Skin epidermis (tissue), 12 donors: ENCODE measurements at regions not wholly inside any gene's neighbourhood (a gene's known extent, or its start where the extent isn't known, plus 50 kb on each side); places are given as distances from the start of the nearest gene placed in this dataset.

Experiments used
- H3K27ac ChIP-seq, 21 experiments: fragments of 200-600 bp; sonication (generic) in 11 of 21; one replicate each; pipeline ENCODE4 v1.5.0; 2020; ENCODE audit warnings: mild to moderate bottlenecking in 3 of 21, inconsistent platforms in 2 of 21, moderate library complexity in 2 of 21
- H3K4me3 ChIP-seq, 7 experiments: fragments of 200-600 bp; sonication (generic) in 2 of 7; one replicate each; pipeline ENCODE4 v1.5.0; 2020; ENCODE audit warnings: inconsistent platforms in 2 of 7, mild to moderate bottlenecking in 2 of 7, moderate library complexity in 1 of 7

DNA sequence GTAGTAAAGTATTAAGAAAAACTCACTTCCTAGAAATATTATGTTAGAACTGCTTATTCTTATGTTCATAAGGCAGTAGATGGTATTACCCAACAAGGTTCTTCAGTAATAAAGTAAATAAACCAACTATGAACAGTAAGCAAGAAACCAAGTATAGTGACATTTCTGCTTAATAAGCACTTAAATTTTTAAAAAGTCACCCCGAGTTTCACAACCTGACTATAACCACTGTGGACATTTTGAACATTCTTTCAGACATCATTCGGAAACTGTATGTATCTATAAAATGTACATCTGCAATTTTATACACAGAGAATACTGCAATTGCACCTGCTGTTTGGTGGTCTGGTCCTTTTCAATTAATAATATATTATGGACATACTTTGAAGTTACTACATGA lies 1073.6 kb downstream of the XPNPEP1 start:
- H3K4me3 ChIP-seq = no peak overlapping the region
- H3K27ac ChIP-seq = no peak overlapping the region

DNA sequence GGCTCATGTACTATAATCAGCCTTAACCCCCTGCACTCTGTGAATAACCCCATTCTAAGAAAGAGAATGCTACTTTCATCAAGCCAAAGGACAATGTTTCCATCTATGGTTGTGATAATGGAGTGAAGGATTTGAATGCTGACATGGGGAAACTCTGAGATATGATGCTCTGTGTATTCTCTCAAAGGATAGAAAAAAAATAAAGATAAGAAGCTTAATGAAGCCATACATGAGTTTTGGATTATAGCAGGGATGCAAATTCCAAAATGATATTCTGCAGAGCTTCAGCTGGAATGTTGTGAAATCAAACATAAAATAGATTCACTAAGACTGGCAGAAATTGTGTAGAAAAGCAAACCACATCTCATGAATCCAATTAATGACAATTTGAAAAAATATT lies 1074.1 kb downstream of the XPNPEP1 start:
- no peak overlapping the region for H3K27ac ChIP-seq
- H3K4me3 ChIP-seq = no peak overlapping the region

GRCh38 chr10:108848046-108848445 lies 1075.3 kb downstream of the XPNPEP1 start:
- no peak overlapping the region for H3K27ac ChIP-seq
- H3K4me3 ChIP-seq = no peak overlapping the region

GRCh38 chr10:108840944-108841343 lies 1082.4 kb downstream of the XPNPEP1 start:
- no peak overlapping the region for H3K4me3 ChIP-seq
- no peak overlapping the region for H3K27ac ChIP-seq

- Histone ChIP-seq H3K4me3 (no peak overlapping the region), H3K27ac (no peak overlapping the region)
These were observed 1086.9 kb downstream of the XPNPEP1 start for GRCh38 chr10:108836362-108836761.

DNA sequence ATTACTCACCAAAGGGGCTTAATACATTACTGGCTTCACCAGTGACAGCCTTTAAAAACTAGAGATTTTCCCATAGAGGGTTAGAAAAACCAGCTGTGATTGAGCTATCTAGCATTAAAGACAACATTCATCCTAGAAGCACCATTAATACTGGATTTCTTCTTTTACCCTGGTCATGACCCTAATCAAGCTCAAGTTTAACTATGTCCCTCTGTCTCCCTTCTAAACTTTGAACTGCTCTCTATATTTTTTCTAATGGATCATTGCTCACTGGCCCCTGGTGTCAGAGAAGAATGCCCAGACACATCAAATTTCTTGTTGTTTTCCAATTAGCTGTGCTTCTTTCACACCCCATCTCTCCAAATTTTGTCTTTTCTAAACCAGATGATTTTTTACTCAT lies 1101.3 kb downstream of the XPNPEP1 start:
- no peak overlapping the region for H3K27ac ChIP-seq
- H3K4me3 ChIP-seq = no peak overlapping the region

GRCh38 chr10:108819302-108819701 lies 1104.0 kb downstream of the XPNPEP1 start:
- no peak overlapping the region for H3K27ac ChIP-seq
- no peak overlapping the region for H3K4me3 ChIP-seq

GRCh38 chr10:108817584-108817983 lies 1105.7 kb downstream of the XPNPEP1 start:
- Histone ChIP-seq H3K4me3 (no peak overlapping the region), H3K27ac (no peak overlapping the region)

- Histone ChIP-seq H3K27ac (no peak overlapping the region), H3K4me3 (no peak overlapping the region)
These were observed 1106.2 kb downstream of the XPNPEP1 start for GRCh38 chr10:108817135-108817534.

DNA sequence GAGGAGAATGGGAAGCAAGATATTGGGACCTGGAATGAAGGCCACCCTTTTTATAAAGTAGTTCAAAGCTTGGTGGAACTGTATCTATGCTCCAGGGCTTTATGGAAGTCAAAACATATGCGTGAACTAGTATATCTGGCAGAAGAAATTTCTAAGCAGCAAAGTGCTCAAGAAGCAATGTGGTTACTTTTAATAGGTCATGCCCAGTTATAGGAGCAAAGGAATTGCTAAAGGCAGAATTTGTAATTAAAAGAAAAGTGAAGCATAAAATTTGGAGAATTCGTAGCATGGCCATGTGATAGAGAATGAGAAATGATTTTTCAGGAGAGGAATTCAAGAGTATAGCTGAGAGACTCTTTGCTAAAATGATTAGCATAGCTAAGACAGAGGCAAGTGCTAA lies 1110.4 kb downstream of the XPNPEP1 start:
- H3K4me3 ChIP-seq = no peak overlapping the region
- H3K27ac ChIP-seq = no peak overlapping the region

DNA sequence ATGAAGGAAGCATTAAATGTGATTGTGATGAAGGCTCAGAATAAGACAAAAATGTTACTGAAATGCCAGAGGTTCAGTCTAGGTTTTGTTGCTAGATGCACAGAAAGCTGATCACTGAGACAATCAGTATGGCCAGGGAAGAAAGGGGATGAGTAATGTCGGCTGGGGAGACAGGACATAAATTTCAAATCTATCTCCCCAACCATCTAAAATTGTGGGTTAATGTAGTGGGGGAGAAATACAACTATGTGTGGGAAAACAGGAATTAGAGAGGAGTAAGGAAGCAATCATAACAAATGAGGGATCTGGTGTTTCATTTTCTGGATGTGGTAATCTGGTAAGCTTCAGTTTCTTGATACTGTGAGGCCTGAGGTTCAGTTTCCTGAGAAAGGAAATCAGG lies 1111.0 kb downstream of the XPNPEP1 start:
- Histone ChIP-seq H3K27ac (no peak overlapping the region), H3K4me3 (no peak overlapping the region)

DNA sequence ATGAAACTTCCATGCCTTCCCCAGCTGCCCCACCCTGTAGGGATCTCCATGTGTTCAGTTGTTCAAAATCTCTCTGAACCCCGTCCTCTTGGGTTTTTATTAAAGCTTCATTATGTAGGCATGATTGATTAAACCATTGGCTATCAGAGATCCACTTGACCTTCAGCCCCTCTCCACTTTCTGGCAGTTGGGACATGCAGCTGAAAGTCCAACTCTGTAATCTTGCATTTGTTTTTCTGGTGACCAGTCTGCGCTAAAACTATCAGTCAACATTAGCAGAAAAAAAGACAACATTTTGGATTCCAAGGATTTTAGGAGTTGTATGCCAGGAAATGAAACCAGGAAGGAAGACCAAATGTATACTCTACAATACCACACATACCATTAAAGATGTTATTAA lies 1115.1 kb downstream of the XPNPEP1 start:
- H3K4me3 ChIP-seq = no peak overlapping the region
- H3K27ac ChIP-seq = no peak overlapping the region

DNA sequence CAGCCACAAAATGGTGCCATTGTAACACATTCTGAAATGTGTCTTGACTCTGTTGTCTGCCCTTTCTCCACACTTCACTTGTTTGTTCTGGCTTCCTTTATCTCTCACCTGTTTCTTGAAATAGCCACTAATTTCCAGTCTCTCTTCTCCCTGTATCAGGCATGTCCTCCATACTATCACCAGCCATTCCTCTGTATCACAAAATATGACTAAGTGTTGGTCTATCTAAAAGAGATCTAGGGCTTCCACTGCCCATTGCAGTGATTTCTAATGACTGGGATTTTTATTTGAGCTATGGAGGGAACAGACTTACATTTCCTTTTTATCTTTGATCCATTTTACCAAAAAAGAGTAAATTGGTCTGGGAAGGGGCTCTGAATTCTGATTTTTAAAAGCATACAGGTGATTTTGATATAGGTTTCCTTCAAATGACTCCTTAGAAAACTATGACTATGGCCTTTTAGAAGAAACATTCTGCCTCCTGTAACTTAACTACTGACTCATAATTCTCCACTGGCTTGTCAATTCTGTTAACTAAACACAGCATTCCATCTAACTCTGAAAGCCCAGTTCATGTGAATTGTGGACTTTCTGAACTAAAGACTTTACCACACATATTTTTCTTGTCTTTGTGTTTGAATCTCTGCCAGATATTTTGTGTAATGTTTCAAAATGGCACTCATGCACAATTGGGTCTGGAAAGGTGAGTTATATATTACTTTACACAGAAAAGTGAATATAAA lies 1121.4 kb downstream of the XPNPEP1 start:
- Histone ChIP-seq H3K4me3 (no peak overlapping the region), H3K27ac (no peak overlapping the region)

GRCh38 chr10:108801220-108801619 lies 1122.1 kb downstream of the XPNPEP1 start:
- H3K27ac ChIP-seq = no peak overlapping the region

DNA sequence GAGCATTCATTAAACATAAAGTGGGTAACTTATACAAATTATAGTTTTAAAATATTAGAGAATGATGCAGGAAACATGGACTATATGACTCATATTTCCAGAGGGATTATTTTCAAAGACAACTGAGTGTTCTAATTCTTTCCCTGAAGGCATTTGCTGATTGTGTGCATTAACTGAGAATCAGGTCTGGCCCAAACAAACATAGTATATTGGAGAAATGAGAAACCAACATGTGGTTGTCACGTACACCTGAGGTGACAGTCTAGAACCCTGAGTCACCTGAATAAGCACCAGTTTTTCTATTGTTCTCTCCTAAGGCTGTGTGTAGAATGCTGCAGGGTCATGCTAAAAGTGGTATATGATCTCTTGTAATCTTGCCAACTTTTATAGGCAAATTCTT lies 1125.7 kb downstream of the XPNPEP1 start:
- Histone ChIP-seq H3K27ac (no peak overlapping the region), H3K4me3 (no peak overlapping the region)

More at GRCh38 chr10:108801220-108801619, 1122.1 kb downstream of the XPNPEP1 start:
- no peak overlapping the region for H3K4me3 ChIP-seq

DNA sequence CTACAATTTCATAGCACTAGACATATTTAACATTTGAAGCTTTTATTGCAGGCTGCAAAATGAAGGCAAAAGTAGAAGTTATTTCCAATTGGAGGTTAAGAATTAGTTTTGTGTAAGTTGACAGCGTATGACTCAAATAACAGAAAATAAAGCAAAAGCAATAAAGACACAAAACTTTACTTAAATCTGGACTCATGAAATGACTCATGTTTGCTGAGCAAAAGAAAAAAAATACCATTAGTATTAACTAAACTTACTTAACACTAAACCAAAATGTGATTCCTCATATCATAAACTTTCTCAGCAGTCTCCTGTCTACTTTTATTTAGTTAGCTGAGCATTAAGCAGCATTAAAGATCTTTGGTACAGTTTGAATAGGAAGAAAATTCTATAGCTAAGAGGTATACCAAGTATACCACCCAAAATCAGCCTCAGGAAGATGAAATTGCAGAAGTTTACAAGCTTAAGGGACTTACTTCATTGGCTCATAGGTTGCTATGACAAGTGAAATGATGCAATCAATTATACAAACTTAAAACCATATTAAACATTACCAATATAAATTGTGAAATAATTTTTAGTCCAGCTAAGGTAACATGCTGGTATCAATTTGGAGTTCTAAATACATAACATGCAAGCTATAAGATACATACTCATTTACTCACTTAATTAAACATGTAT lies 1131.4 kb downstream of the XPNPEP1 start:
- H3K27ac ChIP-seq = no peak overlapping the region
- H3K4me3 ChIP-seq = no peak overlapping the region

GRCh38 chr10:108791030-108791429 lies 1132.3 kb downstream of the XPNPEP1 start:
- H3K4me3 ChIP-seq = no peak overlapping the region
- no peak overlapping the region for H3K27ac ChIP-seq

GRCh38 chr10:108789919-108790318 lies 1133.4 kb downstream of the XPNPEP1 start:
- H3K4me3 ChIP-seq = no peak overlapping the region
- H3K27ac ChIP-seq = no peak overlapping the region

DNA sequence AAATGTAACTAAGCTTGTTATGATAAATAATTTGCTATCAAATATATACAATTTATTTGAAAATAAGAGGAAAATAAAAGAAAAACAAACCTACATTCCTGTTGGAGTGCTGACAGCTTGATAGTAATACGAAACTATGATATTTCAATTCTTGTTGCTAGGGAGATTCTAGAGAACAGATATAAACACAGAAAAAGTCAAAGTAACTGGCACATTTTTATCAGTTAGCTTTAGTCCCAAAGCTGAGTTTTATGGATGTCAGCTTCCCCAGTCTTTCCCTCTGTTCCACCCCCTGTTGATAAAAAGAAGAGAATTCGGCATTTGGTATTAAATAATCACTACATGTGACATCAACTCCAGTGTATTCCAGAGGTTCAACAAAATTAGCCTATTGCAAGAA lies 1134.0 kb downstream of the XPNPEP1 start:
- H3K4me3 ChIP-seq = no peak overlapping the region
- no peak overlapping the region for H3K27ac ChIP-seq

- no peak overlapping the region for H3K4me3 ChIP-seq
These were observed 1134.4 kb downstream of the XPNPEP1 start for GRCh38 chr10:108788891-108789290.

GRCh38 chr10:108787932-108788331 lies 1135.4 kb downstream of the XPNPEP1 start:
- Histone ChIP-seq H3K4me3 (no peak overlapping the region), H3K27ac (no peak overlapping the region)

More at GRCh38 chr10:108788891-108789290, 1134.4 kb downstream of the XPNPEP1 start:
- no peak overlapping the region for H3K27ac ChIP-seq
